ENCODE measurements at regions not wholly inside any gene's neighbourhood (a gene's known extent, or its start where the extent isn't known, plus 50 kb on each side); places are given as distances from the start of the nearest gene placed in this dataset.

DNA sequence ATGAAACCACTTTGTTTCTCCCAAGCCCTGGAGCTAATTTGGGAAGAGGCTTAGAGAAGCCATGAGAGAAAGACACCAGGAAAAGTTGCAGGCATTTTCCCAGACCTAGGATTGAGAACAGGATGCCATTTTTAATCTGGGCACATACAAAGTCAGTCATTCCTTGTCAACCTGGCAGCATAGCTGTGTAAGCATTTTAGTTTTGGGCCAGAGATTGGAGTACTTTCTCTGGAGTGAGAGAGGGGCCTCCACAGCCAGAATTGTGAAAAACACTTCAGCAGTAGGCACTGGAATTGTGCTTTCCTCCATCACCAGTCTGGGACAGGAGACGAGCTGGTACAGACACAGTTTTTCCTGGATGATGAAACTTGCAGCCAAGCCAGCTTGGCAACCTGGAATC is 390.3 kb upstream of the DMAC1 start:
- H3K27ac Mint-ChIP-seq = no peak overlapping the region
- H3K4me3 Mint-ChIP-seq = no peak overlapping the region
- no peaks in the 10 kb centered on the region for H3K27me3 Mint-ChIP-seq
- no peaks in the 10 kb centered on the region for H3K36me3 Mint-ChIP-seq
- DNase-seq (ENCODE audit: extremely low spot score, unreplicated experiment) = no peak
- H3K9me3 Mint-ChIP-seq = peaks cover 30% of the 10 kb centered on the region
- H3K4me1 Mint-ChIP-seq (ENCODE audit: unreplicated experiment) = no peaks in the 10 kb centered on the region
- TF ChIP-seq, protein P1, sequence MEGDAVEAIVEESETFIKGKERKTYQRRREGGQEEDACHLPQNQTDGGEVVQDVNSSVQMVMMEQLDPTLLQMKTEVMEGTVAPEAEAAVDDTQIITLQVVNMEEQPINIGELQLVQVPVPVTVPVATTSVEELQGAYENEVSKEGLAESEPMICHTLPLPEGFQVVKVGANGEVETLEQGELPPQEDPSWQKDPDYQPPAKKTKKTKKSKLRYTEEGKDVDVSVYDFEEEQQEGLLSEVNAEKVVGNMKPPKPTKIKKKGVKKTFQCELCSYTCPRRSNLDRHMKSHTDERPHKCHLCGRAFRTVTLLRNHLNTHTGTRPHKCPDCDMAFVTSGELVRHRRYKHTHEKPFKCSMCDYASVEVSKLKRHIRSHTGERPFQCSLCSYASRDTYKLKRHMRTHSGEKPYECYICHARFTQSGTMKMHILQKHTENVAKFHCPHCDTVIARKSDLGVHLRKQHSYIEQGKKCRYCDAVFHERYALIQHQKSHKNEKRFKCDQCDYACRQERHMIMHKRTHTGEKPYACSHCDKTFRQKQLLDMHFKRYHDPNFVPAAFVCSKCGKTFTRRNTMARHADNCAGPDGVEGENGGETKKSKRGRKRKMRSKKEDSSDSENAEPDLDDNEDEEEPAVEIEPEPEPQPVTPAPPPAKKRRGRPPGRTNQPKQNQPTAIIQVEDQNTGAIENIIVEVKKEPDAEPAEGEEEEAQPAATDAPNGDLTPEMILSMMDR (conservative IDR thresholded peaks at IDR 0.05) = no peak

DNA sequence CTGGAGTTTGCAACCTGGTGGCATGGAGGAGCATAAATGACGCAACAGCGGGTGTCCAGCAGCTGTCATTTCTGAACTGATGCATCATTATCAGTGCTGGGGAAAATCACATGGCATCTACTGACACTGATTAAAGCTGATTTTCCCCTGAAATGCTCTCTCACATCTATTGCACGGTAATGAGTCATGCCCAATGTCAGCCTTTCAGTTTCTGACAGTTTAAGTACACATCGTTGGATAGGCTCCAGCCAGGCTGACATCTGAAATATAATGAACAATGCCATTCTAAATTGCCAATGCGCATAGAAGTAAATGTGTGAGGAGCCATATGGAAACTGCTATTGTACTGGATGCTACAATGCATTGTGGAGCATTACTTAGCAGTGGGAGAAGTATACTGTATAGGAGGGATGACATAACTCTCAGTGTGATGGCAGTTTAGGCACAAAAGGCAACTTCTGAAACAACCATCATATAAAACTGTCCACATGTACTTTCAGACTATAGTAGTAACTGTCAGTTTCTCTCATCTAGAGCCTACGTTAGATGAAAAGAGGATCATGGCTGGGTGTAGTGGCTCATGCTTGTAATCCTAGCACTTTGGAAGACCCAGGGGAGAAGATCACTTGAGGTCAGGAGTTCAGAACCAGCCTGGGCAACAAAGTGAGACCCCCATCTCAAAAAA is 389.3 kb upstream of the DMAC1 start:
- peaks cover 29% of the 10 kb centered on the region for H3K9me3 Mint-ChIP-seq
- H3K4me3 Mint-ChIP-seq = no peak overlapping the region
- no peaks in the 10 kb centered on the region for H3K27me3 Mint-ChIP-seq
- DNase-seq (ENCODE audit: extremely low spot score, unreplicated experiment) = no peak
- no peaks in the 10 kb centered on the region for H3K4me1 Mint-ChIP-seq (ENCODE audit: unreplicated experiment)
- H3K27ac Mint-ChIP-seq = no peak overlapping the region
- TF ChIP-seq, protein P1 (conservative IDR thresholded peaks at IDR 0.05) = no peak
- H3K36me3 Mint-ChIP-seq = no peaks in the 10 kb centered on the region

- no peak overlapping the region for H3K27ac Mint-ChIP-seq
Measured at GRCh38 chr9:8186560-8186959, 387.0 kb upstream of the DMAC1 start.

DNA sequence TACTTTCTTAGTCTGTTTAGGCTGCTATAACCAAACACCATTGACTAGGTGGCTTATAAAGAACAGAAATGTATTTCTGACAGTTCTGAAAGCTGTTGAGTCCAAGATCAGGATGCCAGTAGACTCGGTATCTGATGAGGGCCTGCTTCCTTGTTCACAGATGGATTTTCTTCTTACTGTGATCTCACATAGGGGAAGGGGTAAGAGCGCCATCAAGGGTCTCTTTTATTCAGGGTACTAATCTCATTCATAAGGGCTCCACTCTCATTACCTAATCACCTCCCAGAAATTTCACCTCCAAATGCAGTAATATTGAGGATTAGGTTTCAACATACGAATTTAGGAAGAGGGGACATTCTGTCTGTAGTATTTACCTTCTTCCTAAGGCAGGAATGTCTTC is 384.0 kb upstream of the DMAC1 start:
- Mint-ChIP-seq H3K4me1 (ENCODE audit: unreplicated experiment) (no peaks in the 10 kb centered on the region), H3K9me3 (peaks cover 10% of the 10 kb centered on the region), H3K27ac (no peak overlapping the region), H3K27me3 (no peaks in the 10 kb centered on the region), H3K4me3 (no peak overlapping the region), H3K36me3 (no peaks in the 10 kb centered on the region)
- TF ChIP-seq, protein P1 (conservative IDR thresholded peaks at IDR 0.05) = no peak
- DNase-seq (ENCODE audit: extremely low spot score, unreplicated experiment) = no peak

More at GRCh38 chr9:8186560-8186959, 387.0 kb upstream of the DMAC1 start:
- H3K27me3 Mint-ChIP-seq = no peaks in the 10 kb centered on the region
- peaks cover 15% of the 10 kb centered on the region for H3K9me3 Mint-ChIP-seq
- H3K4me1 Mint-ChIP-seq (ENCODE audit: unreplicated experiment) = no peaks in the 10 kb centered on the region
- TF ChIP-seq, protein P1 (conservative IDR thresholded peaks at IDR 0.05) = no peak
- no peaks in the 10 kb centered on the region for H3K36me3 Mint-ChIP-seq
- DNase-seq (ENCODE audit: extremely low spot score, unreplicated experiment) = no peak
- H3K4me3 Mint-ChIP-seq = no peak overlapping the region

- Mint-ChIP-seq H3K27ac (no peak overlapping the region), H3K27me3 (no peaks in the 10 kb centered on the region), H3K4me1 (ENCODE audit: unreplicated experiment) (no peaks in the 10 kb centered on the region), H3K9me3 (no peaks in the 10 kb centered on the region), H3K36me3 (no peaks in the 10 kb centered on the region), H3K4me3 (no peak overlapping the region)
- DNase-seq (ENCODE audit: extremely low spot score, unreplicated experiment) = no peak
- TF ChIP-seq, protein P1 (conservative IDR thresholded peaks at IDR 0.05) = no peak
Measured at GRCh38 chr9:8179381-8180053, 379.9 kb upstream of the DMAC1 start.

Data from type B pancreatic cell (in vitro differentiated cells).